ENCODE measurements at regions not wholly inside any gene's neighbourhood (a gene's known extent, or its start where the extent isn't known, plus 50 kb on each side); places are given as distances from the start of the nearest gene placed in this dataset.

- no peak for TF ChIP-seq EZH2 (IDR thresholded peaks at IDR 0.05; ENCODE audit: insufficient read depth, poor library complexity, severe bottlenecking)
- TF ChIP-seq EZH2phosphoT487 (IDR thresholded peaks at IDR 0.05; ENCODE audit: insufficient read depth, low read depth), result no peak
These were observed 539.3 kb downstream of the SUCLA2 start for GRCh38 chr13:47461816-47462215.
